HCT116 (cell line): ENCODE measurements at regions not wholly inside any gene's neighbourhood (a gene's known extent, or its start where the extent isn't known, plus 50 kb on each side); places are given as distances from the start of the nearest gene placed in this dataset.

Experiments used
- ATAC-seq: fragments of 200-7000 bp; cut with Tn5 transposase; 2 replicates; pipeline ENCODE4 v1.9.1; 2020; ENCODE audit warnings: mild to moderate bottlenecking, moderate library complexity
- BruUV-seq: library from RNA; stranded (reverse); fragments of 400-500 nt; replicated peaks from 2 replicates; lab custom pipeline; 2021; lab: Mats Ljungman, UMichigan
- CTCF ChIA-PET: fragments of 300-600 bp; sonication (Branson Sonifier 250); formaldehyde crosslinking; loops from one replicate; lab custom pipeline; 2021; ENCODE audit warnings: antibody characterized with exemption; lab: Charles Lee
- POLR2A ChIA-PET: fragments of 300-600, 350-600 bp; sonication (Branson Sonifier 250); formaldehyde crosslinking; loops from one replicate; lab custom pipeline; 2021; ENCODE audit warnings: antibody characterized with exemption; lab: Charles Lee
- RAD21 ChIA-PET, 2 experiments: fragments of 300-600 bp; sonication (Branson Sonifier 250); formaldehyde crosslinking; loops; one replicate each; lab custom pipeline; 2023; ENCODE audit warnings: low total read pairs in 2 of 2; ENCODE audit not compliant: uncharacterized antibody in 2 of 2, unreplicated experiment in 2 of 2, low non-redundant PET in 1 of 2; lab: Charles Lee
- DNase-seq: peaks from one replicate; pipeline ENCODE4 v3.0.0-alpha.2; 2010; ENCODE audit warnings: low read depth, low spot score
- H2AFZ ChIP-seq: fragments of 200-600 bp; shearing (Covaris generic), sonication (generic); 2 replicates; pipeline ENCODE4 v1.6.1; 2017; ENCODE audit warnings: low read depth, mixed run types, mixed read lengths, antibody characterized with exemption, low read length; ENCODE audit not compliant: poor library complexity, severe bottlenecking
- H3K27ac ChIP-seq: 2 replicates; pipeline ENCODE4 v1.5.1; 2012; ENCODE audit warnings: low read depth, low read length
- H3K27me3 ChIP-seq: fragments of 200-600 bp; sonication (generic); 2 replicates; pipeline ENCODE4 v1.6.1; 2016; ENCODE audit warnings: mixed run types, low read length, mixed read lengths; ENCODE audit not compliant: insufficient read depth
- H3K36me3 ChIP-seq, 2 experiments: fragments of 200-500 bp in 1 of 2; fragments of 200-600 bp in 1 of 2; sonication (Bioruptor generic) in 1 of 2; sonication (generic) in 1 of 2; 2 replicates each; pipeline versions ENCODE4 v1.5.1 to v1.6.1; 2014 to 2016; ENCODE audit warnings: low read length in 2 of 2, inconsistent platforms in 1 of 2, mixed read lengths in 1 of 2, mixed run types in 1 of 2; ENCODE audit not compliant: insufficient read depth in 2 of 2, control insufficient read depth in 1 of 2
- H3K4me1 ChIP-seq, 2 experiments: fragments of 200-600 bp in 1 of 2; sonication (generic) in 1 of 2; 2 replicates each; pipeline versions ENCODE4 v1.5.1 to v1.6.1; 2012 to 2017; ENCODE audit warnings: low read length in 2 of 2, inconsistent platforms in 1 of 2, mild to moderate bottlenecking in 1 of 2, mixed read lengths in 1 of 2, mixed run types in 1 of 2, moderate library complexity in 1 of 2; ENCODE audit not compliant: insufficient read depth in 2 of 2, control insufficient read depth in 1 of 2
- H3K4me2 ChIP-seq: fragments of 200-600 bp; sonication (generic); 2 replicates; pipeline ENCODE4 v1.6.1; 2017; ENCODE audit warnings: mixed run types, low read length, mixed read lengths
- H3K4me3 ChIP-seq, 2 experiments: fragments of 200-600 bp in 1 of 2; sonication (generic) in 1 of 2; replicated peaks in 1 of 2; 2 replicates each; pipeline ENCODE4 v1.5.1; 2011 to 2016; ENCODE audit warnings: low read length in 2 of 2, control low read depth in 1 of 2, low read depth in 1 of 2, mild to moderate bottlenecking in 1 of 2, mixed read lengths in 1 of 2, mixed run types in 1 of 2
- H3K79me2 ChIP-seq: fragments of 200-600 bp; sonication (generic); 2 replicates; pipeline ENCODE4 v1.6.1; 2017; ENCODE audit warnings: mild to moderate bottlenecking, mixed run types, low read length, moderate library complexity, mixed read lengths; ENCODE audit not compliant: insufficient read depth
- H3K9ac ChIP-seq: fragments of 200-600 bp; sonication (generic); 2 replicates; pipeline ENCODE4 v1.6.1; 2016; ENCODE audit warnings: low read length, mixed read lengths
- H3K9me2 ChIP-seq: fragments of 200-600 bp; sonication (generic), shearing (Covaris generic); 2 replicates; pipeline ENCODE4 v1.6.1; 2017; ENCODE audit warnings: mixed run types, mild to moderate bottlenecking, moderate library complexity; ENCODE audit not compliant: insufficient read depth
- H3K9me3 ChIP-seq, 2 experiments: fragments of 200-500 bp in 1 of 2; fragments of 200-600 bp in 1 of 2; sonication (Bioruptor generic) in 1 of 2; sonication (generic) in 1 of 2; 2 replicates each; pipeline ENCODE4 v1.6.1; 2014 to 2017; ENCODE audit warnings: low read length in 2 of 2, mixed read lengths in 2 of 2, inconsistent platforms in 1 of 2, low read depth in 1 of 2, mild to moderate bottlenecking in 1 of 2, mixed run types in 1 of 2, moderate library complexity in 1 of 2; ENCODE audit not compliant: control insufficient read depth in 1 of 2, insufficient read depth in 1 of 2
- H4K20me1 ChIP-seq: fragments of 200-600 bp; sonication (generic), shearing (Covaris generic); 2 replicates; pipeline ENCODE4 v1.6.1; 2017; ENCODE audit warnings: mixed run types, mild to moderate bottlenecking, moderate library complexity; ENCODE audit not compliant: insufficient read depth
- CBX3 ChIP-seq: IDR thresholded peaks from 2 replicates; pipeline ENCODE4 v1.6.1; 2012; ENCODE audit warnings: low read depth
- CEBPB ChIP-seq: IDR thresholded peaks from 2 replicates; pipeline ENCODE4 v1.6.1; 2012; ENCODE audit warnings: low read depth
- EGR1 ChIP-seq: IDR thresholded peaks from 2 replicates; pipeline ENCODE4 v1.6.1; 2012; ENCODE audit warnings: low read depth
- ELF1 ChIP-seq: IDR thresholded peaks from 2 replicates; pipeline ENCODE4 v1.6.1; 2012; ENCODE audit warnings: low read depth, borderline replicate concordance
- EZH2 ChIP-seq: fragments of 200-600 bp; sonication (generic); IDR thresholded peaks from 2 replicates; pipeline ENCODE4 v1.6.1; 2017; ENCODE audit warnings: antibody characterized with exemption, mixed run types
- EZH2phosphoT487 ChIP-seq: fragments of 200-600 bp; IDR thresholded peaks from 2 replicates; pipeline ENCODE4 v1.6.1; 2018; ENCODE audit warnings: antibody characterized with exemption, borderline replicate concordance
- FOSL1 ChIP-seq: IDR thresholded peaks from 2 replicates; pipeline ENCODE4 v1.6.1; 2012; ENCODE audit warnings: low read depth
- JUND ChIP-seq: IDR thresholded peaks from 2 replicates; pipeline ENCODE4 v1.6.1; 2012
- SIN3A ChIP-seq: IDR thresholded peaks from 2 replicates; pipeline ENCODE4 v1.6.1; 2012; ENCODE audit warnings: low read depth
- SP1 ChIP-seq: IDR thresholded peaks from 2 replicates; pipeline ENCODE4 v1.6.1; 2012; ENCODE audit warnings: low read depth
- TCF7L2 ChIP-seq: IDR thresholded peaks from 2 replicates; pipeline ENCODE4 v1.7.0; 2011; ENCODE audit warnings: borderline replicate concordance, inconsistent platforms; ENCODE audit not compliant: insufficient read depth, insufficient read length; ENCODE audit errors: extremely low read depth
- YY1 ChIP-seq: IDR thresholded peaks from 2 replicates; pipeline ENCODE4 v1.6.1; 2011; ENCODE audit warnings: low read length, low read depth, moderate library complexity, mild to moderate bottlenecking; ENCODE audit not compliant: insufficient replicate concordance; ENCODE audit errors: extremely low read depth
- ZNF274 ChIP-seq: fragments of 200-500 bp; sonication (Bioruptor generic); IDR thresholded peaks from 2 replicates; pipeline ENCODE4 v1.6.1; 2014; ENCODE audit warnings: mild to moderate bottlenecking, low read depth, low read length, inconsistent platforms
- intact Hi-C: fragments of 100-400 bp; cut with micrococcal nuclease; formaldehyde crosslinking; loops from 2 replicates; pipeline ENCODE4 v1.10.0; 2022
- TF ChIP-seq, protein P1 (sequence below): IDR thresholded peaks from 2 replicates; pipeline ENCODE4 v1.6.1; 2012
- TF ChIP-seq, protein P2 (sequence below): IDR thresholded peaks from 2 replicates; pipeline ENCODE4 v1.6.1; 2011; ENCODE audit warnings: mild to moderate bottlenecking, low read length, moderate library complexity; ENCODE audit not compliant: insufficient replicate concordance; ENCODE audit errors: extremely low read depth

DNA sequence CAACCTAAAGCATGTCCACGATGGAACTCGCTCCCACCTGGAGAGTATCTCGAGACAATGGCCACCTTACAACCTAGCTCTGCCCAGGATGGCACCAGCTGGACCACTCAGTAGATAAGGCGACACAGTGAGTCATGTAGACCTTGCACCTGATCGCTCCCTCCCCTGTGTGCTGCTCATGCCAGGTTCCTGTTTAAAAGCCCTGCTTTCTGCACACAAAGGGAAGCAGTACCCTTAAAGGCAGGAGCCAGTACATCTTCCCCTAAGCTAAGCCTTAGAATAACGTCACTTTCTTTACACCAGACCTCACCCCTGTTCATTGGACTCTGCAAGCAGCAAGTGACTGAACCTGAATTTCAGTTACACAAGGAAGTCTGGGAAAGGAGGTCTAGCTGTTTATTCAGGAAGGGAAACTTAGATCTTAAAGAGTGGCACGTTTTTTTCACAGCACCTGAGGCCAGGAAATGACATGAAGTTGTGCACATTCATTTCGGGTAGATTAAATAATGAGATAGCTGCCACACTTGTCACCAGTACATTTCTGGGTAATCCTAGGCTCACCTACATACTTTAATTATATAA lies 117.9 kb downstream of the MTPAP start:
- Histone ChIP-seq H3K4me3 (no peak overlapping the region), H4K20me1 (no peaks in the 10 kb centered on the region), H3K27ac (no peak overlapping the region), H3K4me1 (no peaks in the 10 kb centered on the region), H3K79me2 (no peaks in the 10 kb centered on the region), H3K36me3 (no peaks in the 10 kb centered on the region), H3K9me3 (no peaks in the 10 kb centered on the region), H3K4me2 (no peak overlapping the region), H2AFZ (no peak overlapping the region), H3K27me3 (no peaks in the 10 kb centered on the region), H3K9me2 (no peaks in the 10 kb centered on the region), H3K9ac (no peak overlapping the region)
- no TSS peak for BruUV-seq
- no peak for ATAC-seq
- ChIA-PET POLR2A (no interaction called here), RAD21 (no interaction called here), CTCF (interaction anchor here (1.8 kb wide), 1 partner anchor 10 kb away, joined by 8 read pairs; no protein-coding TSS in a partner anchor)
- intact Hi-C loops: no loop called here
- DNase-seq: no peak
- no peak for TF ChIP-seq SIN3A
- TF ChIP-seq, protein P1, sequence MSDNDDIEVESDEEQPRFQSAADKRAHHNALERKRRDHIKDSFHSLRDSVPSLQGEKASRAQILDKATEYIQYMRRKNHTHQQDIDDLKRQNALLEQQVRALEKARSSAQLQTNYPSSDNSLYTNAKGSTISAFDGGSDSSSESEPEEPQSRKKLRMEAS: no peak
- TF ChIP-seq CEBPB: no peak
- TF ChIP-seq EZH2phosphoT487: no peak
- no peak for TF ChIP-seq YY1
- TF ChIP-seq JUND: no peak
- TF ChIP-seq TCF7L2: no peak
- TF ChIP-seq ZNF274: no peak
- TF ChIP-seq SP1: no peak
- TF ChIP-seq EGR1: no peak
- TF ChIP-seq, protein P2, sequence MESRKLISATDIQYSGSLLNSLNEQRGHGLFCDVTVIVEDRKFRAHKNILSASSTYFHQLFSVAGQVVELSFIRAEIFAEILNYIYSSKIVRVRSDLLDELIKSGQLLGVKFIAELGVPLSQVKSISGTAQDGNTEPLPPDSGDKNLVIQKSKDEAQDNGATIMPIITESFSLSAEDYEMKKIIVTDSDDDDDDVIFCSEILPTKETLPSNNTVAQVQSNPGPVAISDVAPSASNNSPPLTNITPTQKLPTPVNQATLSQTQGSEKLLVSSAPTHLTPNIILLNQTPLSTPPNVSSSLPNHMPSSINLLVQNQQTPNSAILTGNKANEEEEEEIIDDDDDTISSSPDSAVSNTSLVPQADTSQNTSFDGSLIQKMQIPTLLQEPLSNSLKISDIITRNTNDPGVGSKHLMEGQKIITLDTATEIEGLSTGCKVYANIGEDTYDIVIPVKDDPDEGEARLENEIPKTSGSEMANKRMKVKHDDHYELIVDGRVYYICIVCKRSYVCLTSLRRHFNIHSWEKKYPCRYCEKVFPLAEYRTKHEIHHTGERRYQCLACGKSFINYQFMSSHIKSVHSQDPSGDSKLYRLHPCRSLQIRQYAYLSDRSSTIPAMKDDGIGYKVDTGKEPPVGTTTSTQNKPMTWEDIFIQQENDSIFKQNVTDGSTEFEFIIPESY: no peak
- TF ChIP-seq ELF1: no peak
- TF ChIP-seq EZH2: no peak
- TF ChIP-seq FOSL1: no peak
- no peak for TF ChIP-seq CBX3
